ENCODE measurements at regions not wholly inside any gene's neighbourhood (a gene's known extent, or its start where the extent isn't known, plus 50 kb on each side); places are given as distances from the start of the nearest gene placed in this dataset.

DNA sequence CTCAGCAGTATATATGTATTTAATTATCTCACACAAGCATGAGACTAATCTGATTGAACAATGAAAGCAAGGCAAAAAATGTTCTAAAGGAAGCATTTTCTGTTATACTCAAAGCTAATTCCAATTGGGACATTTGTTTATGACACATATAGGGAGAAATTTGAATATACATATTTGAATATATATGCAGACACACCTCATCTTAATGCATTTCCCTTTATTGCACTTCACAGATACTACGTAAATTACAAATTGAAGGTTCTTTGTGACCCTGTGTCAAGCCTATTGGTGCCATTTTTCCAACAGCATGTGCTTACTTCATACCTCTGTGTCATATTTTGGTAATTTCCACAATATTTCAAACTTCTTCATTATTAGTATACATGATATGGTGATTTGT is 132.1 kb upstream of the STEAP1 start:
- TF ChIP-seq POLR2AphosphoS5 (IDR thresholded peaks at IDR 0.05): no peak
- TF ChIP-seq, protein P1, sequence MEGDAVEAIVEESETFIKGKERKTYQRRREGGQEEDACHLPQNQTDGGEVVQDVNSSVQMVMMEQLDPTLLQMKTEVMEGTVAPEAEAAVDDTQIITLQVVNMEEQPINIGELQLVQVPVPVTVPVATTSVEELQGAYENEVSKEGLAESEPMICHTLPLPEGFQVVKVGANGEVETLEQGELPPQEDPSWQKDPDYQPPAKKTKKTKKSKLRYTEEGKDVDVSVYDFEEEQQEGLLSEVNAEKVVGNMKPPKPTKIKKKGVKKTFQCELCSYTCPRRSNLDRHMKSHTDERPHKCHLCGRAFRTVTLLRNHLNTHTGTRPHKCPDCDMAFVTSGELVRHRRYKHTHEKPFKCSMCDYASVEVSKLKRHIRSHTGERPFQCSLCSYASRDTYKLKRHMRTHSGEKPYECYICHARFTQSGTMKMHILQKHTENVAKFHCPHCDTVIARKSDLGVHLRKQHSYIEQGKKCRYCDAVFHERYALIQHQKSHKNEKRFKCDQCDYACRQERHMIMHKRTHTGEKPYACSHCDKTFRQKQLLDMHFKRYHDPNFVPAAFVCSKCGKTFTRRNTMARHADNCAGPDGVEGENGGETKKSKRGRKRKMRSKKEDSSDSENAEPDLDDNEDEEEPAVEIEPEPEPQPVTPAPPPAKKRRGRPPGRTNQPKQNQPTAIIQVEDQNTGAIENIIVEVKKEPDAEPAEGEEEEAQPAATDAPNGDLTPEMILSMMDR (IDR thresholded peaks at IDR 0.05): no peak

Measured in prostate gland (tissue), 2 donors.